IPS-18a (cell line): ENCODE measurements at regions not wholly inside any gene's neighbourhood (a gene's known extent, or its start where the extent isn't known, plus 50 kb on each side); places are given as distances from the start of the nearest gene placed in this dataset.
A peak's percentile ranks its signal among the peaks of the same experiment; 100 is the strongest.

ENCODE experiments used
- H3K27ac ChIP-seq: one replicate; pipeline ENCODE4 v1.5.1; 2013; ENCODE audit warnings: low read length
- H3K27me3 ChIP-seq: one replicate; pipeline ENCODE4 v1.6.1; 2013; ENCODE audit warnings: mild to moderate bottlenecking, low read length; ENCODE audit not compliant: control insufficient read depth, insufficient read depth
- H3K36me3 ChIP-seq: one replicate; pipeline ENCODE4 v1.6.1; 2013; ENCODE audit warnings: low read depth, low read length; ENCODE audit not compliant: control insufficient read depth
- H3K4me1 ChIP-seq: one replicate; pipeline ENCODE4 v1.6.1; 2013; ENCODE audit warnings: low read depth, low read length; ENCODE audit not compliant: control insufficient read depth
- H3K4me3 ChIP-seq: one replicate; pipeline ENCODE4 v1.5.1; 2013; ENCODE audit warnings: low read length
- H3K9ac ChIP-seq: one replicate; pipeline ENCODE4 v1.6.1; 2013; ENCODE audit warnings: mild to moderate bottlenecking, low read length, moderate library complexity
- H3K9me3 ChIP-seq: one replicate; pipeline ENCODE4 v1.6.1; 2013; ENCODE audit warnings: low read depth, low read length; ENCODE audit not compliant: control insufficient read depth

GRCh38 chr4:159008671-159009070 lies 94.2 kb upstream of the RAPGEF2 start:
- no peaks in the 10 kb centered on the region for H3K9me3 ChIP-seq
- no peaks in the 10 kb centered on the region for H3K4me1 ChIP-seq
- no peak overlapping the region for H3K27ac ChIP-seq
- no peaks in the 10 kb centered on the region for H3K36me3 ChIP-seq
- H3K4me3 ChIP-seq: no peak overlapping the region
- H3K9ac ChIP-seq: no peak overlapping the region
- H3K27me3 ChIP-seq: no peaks in the 10 kb centered on the region

GRCh38 chr4:159009521-159009920 lies 93.4 kb upstream of the RAPGEF2 start:
- Histone ChIP-seq H3K9me3 (no peaks in the 10 kb centered on the region), H3K27ac (no peak overlapping the region), H3K27me3 (no peaks in the 10 kb centered on the region), H3K36me3 (no peaks in the 10 kb centered on the region), H3K4me3 (no peak overlapping the region), H3K9ac (no peak overlapping the region), H3K4me1 (no peaks in the 10 kb centered on the region)

DNA sequence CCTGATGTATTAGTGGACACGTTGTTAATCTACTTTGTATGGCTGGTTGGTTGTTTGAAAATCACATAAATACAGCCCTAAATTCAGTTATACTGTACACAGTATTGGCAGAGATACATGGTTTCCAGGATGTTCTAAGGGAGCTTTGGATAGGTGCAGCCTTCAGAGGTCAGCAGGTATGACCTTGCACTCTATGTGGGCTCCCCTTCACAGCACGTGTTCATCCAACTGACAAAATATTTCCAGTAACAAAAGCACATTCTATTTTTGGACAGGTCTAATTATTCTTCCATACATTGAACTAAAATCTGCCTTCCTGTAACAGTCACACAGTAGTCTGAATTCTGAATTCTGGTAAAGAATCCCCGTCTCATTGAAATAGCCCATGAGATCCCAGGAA lies 92.8 kb upstream of the RAPGEF2 start:
- Histone ChIP-seq H3K27me3 (no peaks in the 10 kb centered on the region), H3K4me1 (no peaks in the 10 kb centered on the region), H3K27ac (no peak overlapping the region), H3K9ac (no peak overlapping the region), H3K9me3 (no peaks in the 10 kb centered on the region), H3K4me3 (no peak overlapping the region), H3K36me3 (no peaks in the 10 kb centered on the region)

- H3K9me3 ChIP-seq: no peaks in the 10 kb centered on the region
- no peak overlapping the region for H3K9ac ChIP-seq
- H3K36me3 ChIP-seq: no peaks in the 10 kb centered on the region
- no peaks in the 10 kb centered on the region for H3K27me3 ChIP-seq
- H3K4me1 ChIP-seq: no peaks in the 10 kb centered on the region
- H3K27ac ChIP-seq: no peak overlapping the region
- H3K4me3 ChIP-seq: no peak overlapping the region
These were observed 92.2 kb upstream of the RAPGEF2 start for GRCh38 chr4:159010563-159011260.

- Histone ChIP-seq H3K36me3 (no peaks in the 10 kb centered on the region), H3K27ac (no peak overlapping the region), H3K4me1 (peaks cover 13% of the 10 kb centered on the region), H3K9me3 (no peaks in the 10 kb centered on the region), H3K9ac (no peak overlapping the region), H3K27me3 (no peaks in the 10 kb centered on the region), H3K4me3 (no peak overlapping the region)
These were observed 90.5 kb upstream of the RAPGEF2 start for GRCh38 chr4:159012381-159012780.

DNA sequence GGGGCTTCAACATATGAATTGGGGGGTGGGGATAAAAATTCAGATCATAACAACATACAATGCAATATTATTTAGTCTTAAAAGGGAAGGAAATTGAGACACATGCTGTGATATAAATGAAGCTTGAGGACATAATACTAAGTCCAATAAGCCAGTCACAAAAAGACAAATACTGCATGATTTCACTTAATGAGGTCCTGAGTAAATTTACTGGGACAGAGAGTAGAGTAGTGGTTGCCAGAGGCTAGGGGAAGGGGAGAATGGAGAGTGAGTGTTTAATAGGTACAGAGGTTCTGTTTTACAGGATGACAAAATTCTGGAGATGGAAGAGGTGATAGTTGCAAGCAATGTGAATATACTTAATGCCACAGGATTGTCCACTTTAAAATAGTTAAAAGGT lies 89.2 kb upstream of the RAPGEF2 start:
- no peaks in the 10 kb centered on the region for H3K36me3 ChIP-seq
- peaks cover 13% of the 10 kb centered on the region for H3K4me1 ChIP-seq
- H3K27me3 ChIP-seq: peaks cover 9% of the 10 kb centered on the region
- no peak overlapping the region for H3K4me3 ChIP-seq
- H3K9ac ChIP-seq: no peak overlapping the region
- no peaks in the 10 kb centered on the region for H3K9me3 ChIP-seq
- H3K27ac ChIP-seq: no peak overlapping the region

DNA sequence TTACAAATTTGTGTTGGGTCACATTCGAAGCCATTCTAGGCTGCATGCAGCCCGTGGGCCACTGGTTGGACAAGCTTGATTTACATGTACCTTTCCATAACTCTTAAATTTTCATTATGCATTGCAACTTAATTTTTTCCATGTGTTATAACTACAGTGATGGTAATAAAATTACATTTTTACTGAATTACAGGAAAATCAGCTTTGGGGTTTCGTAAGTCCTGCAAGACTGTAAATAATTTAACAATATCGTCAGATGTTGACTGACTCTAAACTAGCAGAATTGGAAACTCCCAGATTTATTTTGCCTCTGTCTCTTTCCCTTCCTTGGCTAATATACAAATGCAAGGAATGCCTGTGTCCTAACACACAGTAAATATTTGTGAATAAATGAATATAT lies 88.0 kb upstream of the RAPGEF2 start:
- H3K36me3 ChIP-seq: no peaks in the 10 kb centered on the region
- H3K9ac ChIP-seq: no peak overlapping the region
- no peak overlapping the region for H3K4me3 ChIP-seq

DNA sequence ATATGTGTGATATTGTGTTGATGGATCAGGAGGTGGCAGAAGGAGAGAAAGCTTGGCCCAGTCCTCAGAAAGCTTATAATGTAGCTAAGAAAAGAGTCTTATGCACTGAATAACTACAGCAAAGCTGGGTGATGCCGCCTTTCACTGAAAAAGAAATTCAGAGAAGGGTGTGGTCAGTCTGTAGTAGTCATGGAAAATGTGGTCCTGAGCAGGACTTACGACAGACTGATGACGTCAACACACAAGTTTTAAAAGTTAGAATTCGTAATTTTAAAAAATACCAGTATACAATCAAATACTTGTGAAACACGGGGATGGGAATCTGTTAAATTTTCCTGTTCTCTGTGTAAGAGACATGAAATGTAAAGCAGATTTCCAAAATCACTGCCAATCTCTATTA lies 87.0 kb upstream of the RAPGEF2 start:
- peaks cover 13% of the 10 kb centered on the region for H3K4me1 ChIP-seq
- H3K9me3 ChIP-seq: no peaks in the 10 kb centered on the region
- no peak overlapping the region for H3K9ac ChIP-seq
- no peaks in the 10 kb centered on the region for H3K36me3 ChIP-seq
- H3K27me3 ChIP-seq: peaks cover 9% of the 10 kb centered on the region
- no peak overlapping the region for H3K4me3 ChIP-seq
- H3K27ac ChIP-seq: no peak overlapping the region

More for the DNA sequence above, 88.0 kb upstream of the RAPGEF2 start:
- H3K4me1 ChIP-seq: peaks cover 13% of the 10 kb centered on the region
- H3K9me3 ChIP-seq: no peaks in the 10 kb centered on the region
- H3K27me3 ChIP-seq: peaks cover 9% of the 10 kb centered on the region
- H3K27ac ChIP-seq: no peak overlapping the region

GRCh38 chr4:159016593-159017024 lies 86.3 kb upstream of the RAPGEF2 start:
- Histone ChIP-seq H3K4me1 (peaks cover 20% of the 10 kb centered on the region), H3K36me3 (no peaks in the 10 kb centered on the region), H3K27ac (no peak overlapping the region), H3K27me3 (peaks cover 9% of the 10 kb centered on the region), H3K4me3 (peak overlapping the region; percentile 21), H3K9me3 (no peaks in the 10 kb centered on the region), H3K9ac (no peak overlapping the region)

GRCh38 chr4:159017323-159018026 lies 85.4 kb upstream of the RAPGEF2 start:
- Histone ChIP-seq H3K4me3 (no peak overlapping the region), H3K9me3 (no peaks in the 10 kb centered on the region), H3K27ac (no peak overlapping the region), H3K4me1 (peaks cover 28% of the 10 kb centered on the region), H3K36me3 (no peaks in the 10 kb centered on the region), H3K27me3 (peaks cover 9% of the 10 kb centered on the region), H3K9ac (no peak overlapping the region)

- no peak overlapping the region for H3K9ac ChIP-seq
These were observed 84.7 kb upstream of the RAPGEF2 start for GRCh38 chr4:159018062-159018629.

More at GRCh38 chr4:159018062-159018629, 84.7 kb upstream of the RAPGEF2 start:
- Histone ChIP-seq H3K4me3 (no peak overlapping the region), H3K9me3 (no peaks in the 10 kb centered on the region), H3K36me3 (no peaks in the 10 kb centered on the region), H3K4me1 (peaks cover 28% of the 10 kb centered on the region), H3K27me3 (peaks cover 9% of the 10 kb centered on the region), H3K27ac (no peak overlapping the region)
